ENCODE measurements at regions not wholly inside any gene's neighbourhood (a gene's known extent, or its start where the extent isn't known, plus 50 kb on each side); places are given as distances from the start of the nearest gene placed in this dataset.

DNA sequence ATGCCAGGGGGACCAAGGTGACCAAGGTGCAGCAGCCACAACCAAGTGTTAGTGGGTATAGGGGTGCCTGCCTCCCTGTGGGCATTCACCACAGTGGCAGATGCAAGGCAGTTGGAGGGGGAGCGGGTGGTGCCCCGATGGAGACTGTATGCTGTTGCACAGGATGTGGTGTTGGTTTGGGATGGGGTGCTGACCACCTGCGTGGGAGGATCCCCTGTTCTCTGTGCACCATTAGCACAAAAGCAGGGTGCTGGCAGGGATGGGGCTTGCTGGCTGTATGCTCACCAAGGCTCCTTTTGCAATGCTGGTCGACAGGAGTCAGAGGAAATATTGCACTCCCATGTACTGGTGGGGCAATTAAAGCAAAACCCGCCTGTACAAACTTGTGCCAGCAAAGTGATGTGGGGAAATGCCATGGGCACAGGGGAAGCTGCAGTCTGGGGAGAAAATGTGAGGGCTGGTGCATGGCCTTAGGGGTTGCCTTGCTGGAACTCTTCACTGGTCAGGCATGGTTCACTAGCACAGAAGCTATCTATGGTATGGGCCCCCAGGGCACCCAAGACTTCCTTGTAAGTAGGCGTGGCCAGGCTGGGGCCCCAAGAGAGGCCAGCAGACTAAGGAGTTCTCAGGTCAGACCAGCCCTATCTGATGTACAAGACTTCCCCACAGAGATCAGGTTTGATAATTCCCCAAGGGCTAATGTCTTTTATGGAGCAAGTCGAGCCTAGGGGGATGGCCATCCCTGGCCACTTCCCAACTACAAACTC, 51.9 kb upstream of the GNAT3 start:
- DNase-seq (ENCODE audit: low read depth): no peak

DNA sequence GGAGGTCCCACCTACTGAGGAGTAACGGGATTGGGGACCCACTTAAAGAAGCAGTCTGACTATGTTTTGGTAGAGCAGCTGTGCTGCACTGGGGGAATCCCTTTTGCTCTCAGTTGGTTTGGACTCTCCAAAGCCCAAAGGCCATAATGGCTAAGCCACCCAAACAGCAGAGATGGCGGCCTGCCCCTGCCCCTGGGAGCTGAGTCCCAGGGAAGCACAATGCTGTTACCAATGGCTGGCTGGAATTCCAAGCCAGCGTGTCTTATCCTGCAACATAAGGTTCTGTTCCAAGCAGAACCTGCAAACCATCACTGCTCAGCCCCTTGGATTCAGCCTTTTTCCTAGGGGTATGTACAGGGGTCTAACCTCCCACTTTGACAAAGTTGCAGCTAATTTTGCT, 53.7 kb upstream of the GNAT3 start:
- DNase-seq (ENCODE audit: low read depth): no peak

DNA sequence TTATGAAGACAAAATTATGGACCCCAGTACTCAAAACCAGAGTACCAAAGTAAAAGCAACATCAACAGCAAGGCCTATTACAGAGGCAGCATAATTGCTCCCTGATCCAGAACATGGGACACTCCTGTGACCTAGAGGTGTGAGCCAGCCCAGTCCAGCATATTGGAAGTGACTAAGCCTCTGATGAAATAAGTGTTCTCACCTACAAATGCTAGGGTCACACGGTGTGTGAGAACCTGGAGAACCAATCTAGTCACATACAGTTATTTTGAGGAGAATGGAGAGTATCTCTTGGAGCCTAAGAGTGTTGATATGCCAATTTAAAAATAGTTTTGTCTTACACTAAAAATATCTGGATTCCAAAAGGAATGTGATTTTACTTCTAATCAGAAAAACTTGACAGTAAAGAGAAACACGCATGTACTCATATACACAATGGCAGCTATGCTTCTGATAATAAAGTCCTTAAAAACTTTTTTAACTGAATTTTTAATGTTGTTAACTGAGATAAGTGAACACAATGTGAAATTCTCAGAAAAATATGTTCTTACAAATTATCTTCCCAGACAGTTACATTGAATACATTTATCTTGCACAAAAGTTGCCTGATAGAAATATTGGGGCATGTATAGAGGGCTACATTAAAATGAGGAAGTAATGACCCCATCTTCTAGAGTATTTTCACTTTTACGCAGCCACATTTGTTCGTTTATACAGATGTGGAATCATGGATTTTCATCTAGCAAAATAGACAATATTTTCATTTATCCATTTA, 56.8 kb upstream of the CD36 start:
- DNase-seq (ENCODE audit: low read depth): no peak

DNA sequence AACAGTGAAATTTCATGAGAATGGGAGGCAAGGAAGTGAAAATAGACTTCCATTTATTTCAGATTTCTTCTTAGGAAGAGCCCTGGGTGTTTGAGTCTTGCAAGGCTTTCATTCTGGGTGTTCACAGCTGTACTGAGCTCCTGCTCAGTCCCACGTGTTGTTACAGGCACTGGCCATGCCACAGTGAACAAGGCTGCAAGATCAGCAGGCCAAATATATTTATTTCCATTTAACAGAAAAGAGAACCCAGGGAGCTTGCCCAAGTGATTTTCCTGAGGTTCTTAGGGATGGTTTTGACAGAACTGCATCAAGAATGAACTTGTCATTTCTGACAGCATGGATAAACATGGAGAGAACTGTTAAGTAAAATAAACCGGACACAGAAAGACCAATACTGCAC, 54.5 kb upstream of the CD36 start:
- DNase-seq (ENCODE audit: low read depth): no peak

DNA sequence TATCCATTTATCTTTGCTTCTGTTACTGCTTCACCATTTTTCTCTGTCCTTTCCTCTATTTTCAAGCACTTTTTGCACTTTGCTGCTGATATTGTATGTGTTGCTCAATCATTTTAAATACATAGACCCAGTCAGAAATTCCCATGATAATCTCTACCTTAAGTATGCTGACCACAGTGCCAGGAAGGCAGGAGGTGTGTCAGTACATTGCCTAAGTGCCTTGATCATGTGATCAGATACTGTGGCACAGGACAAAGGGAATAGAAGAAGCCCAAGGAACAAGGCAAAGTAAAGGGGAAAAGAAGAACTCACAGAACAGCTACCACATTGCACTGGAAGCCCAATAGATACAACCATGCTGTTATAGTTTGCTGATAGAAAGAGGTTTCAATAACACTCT, 53.7 kb upstream of the CD36 start:
- peak; percentile 61 for DNase-seq (ENCODE audit: low read depth)

DNA sequence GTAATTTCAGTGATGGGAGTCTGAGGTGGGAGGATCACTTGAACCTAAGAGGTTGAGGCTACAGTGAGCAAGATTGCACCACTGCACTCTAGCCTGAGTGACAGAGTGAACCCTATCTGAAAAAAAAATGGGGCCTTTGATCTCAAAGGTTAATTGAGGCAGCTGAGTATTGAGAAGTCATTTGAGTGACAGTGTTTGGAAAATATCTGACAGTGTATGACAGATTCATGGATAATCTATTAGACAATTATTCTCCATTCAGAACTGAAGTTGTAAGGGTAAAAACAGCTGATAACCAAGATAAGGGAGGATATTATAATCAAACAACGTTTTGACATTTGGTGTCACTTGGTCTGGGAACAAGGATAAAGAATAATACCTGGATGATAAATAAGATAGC, 50.9 kb upstream of the CD36 start:
- DNase-seq (ENCODE audit: low read depth): no peak

DNA sequence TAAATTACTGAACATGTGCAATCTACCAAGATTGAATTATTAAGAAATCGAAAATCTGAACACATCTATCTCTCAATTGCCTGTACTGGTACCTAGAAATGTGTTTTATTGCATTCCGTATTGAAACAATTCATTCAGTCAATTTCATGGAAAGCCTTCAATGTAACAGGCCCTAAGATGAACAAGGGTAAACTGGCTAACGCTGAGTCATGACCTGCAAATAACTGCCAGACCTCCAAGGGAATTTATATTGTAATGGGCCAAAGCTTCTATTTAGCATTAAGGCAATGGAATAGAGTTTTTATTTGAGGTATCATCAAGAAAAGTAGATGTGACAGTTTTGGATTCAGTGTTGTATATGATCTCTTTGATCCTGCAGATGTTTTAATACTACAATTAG, 49.9 kb upstream of the CD36 start:
- peak; percentile 8 for DNase-seq (ENCODE audit: low read depth)

All from HT1080 (cell line).